ENCODE measurements at regions not wholly inside any gene's neighbourhood (a gene's known extent, or its start where the extent isn't known, plus 50 kb on each side); places are given as distances from the start of the nearest gene placed in this dataset.
"Not testable (repeated sequence)": the region's sequence is repeated elsewhere in the genome, so short reads cannot be mapped to it uniquely, and the experiment has no call there.

GRCh38 chr2:114066186-114066747, 176.4 kb downstream of the ACTR3 start:
- no peak for DNase-seq

GRCh38 chr2:114068438-114068837, 178.5 kb downstream of the ACTR3 start:
- DNase-seq, result peak; percentile 20

GRCh38 chr2:114076961-114077360, 187.1 kb downstream of the ACTR3 start:
- no peak for DNase-seq

GRCh38 chr2:114079366-114080004, 189.6 kb downstream of the ACTR3 start:
- DNase-seq, result no peak

- no peak for DNase-seq
Observed at GRCh38 chr2:114082731-114083433, 193.0 kb downstream of the ACTR3 start.

GRCh38 chr2:114083717-114084387, 194.0 kb downstream of the ACTR3 start:
- no peak for DNase-seq

GRCh38 chr2:114085238-114085637, 195.3 kb downstream of the ACTR3 start:
- no peak for DNase-seq

- no peak for DNase-seq
Observed at GRCh38 chr2:114085992-114086391, 196.1 kb downstream of the ACTR3 start.

- no peak for DNase-seq
Observed at GRCh38 chr2:114089636-114090319, 199.9 kb downstream of the ACTR3 start.

GRCh38 chr2:114091010-114091409, 201.1 kb downstream of the ACTR3 start:
- DNase-seq, result no peak

GRCh38 chr2:114108249-114108648, 218.4 kb downstream of the ACTR3 start:
- no peak for DNase-seq

- DNase-seq, result peak; percentile 50
Observed at GRCh38 chr2:114108824-114109416, 219.0 kb downstream of the ACTR3 start.

GRCh38 chr2:114111329-114111728, 221.4 kb downstream of the ACTR3 start:
- no peak for DNase-seq

GRCh38 chr2:114113518-114113917, 223.6 kb downstream of the ACTR3 start:
- no peak for DNase-seq

GRCh38 chr2:114118088-114118487, 228.2 kb downstream of the ACTR3 start:
- DNase-seq, result no peak

GRCh38 chr2:114119862-114120261, 230.0 kb downstream of the ACTR3 start:
- no peak for DNase-seq

GRCh38 chr2:114122930-114123329, 233.0 kb downstream of the ACTR3 start:
- DNase-seq, result no peak

- DNase-seq, result no peak
Observed at GRCh38 chr2:114123925-114124324, 234.0 kb downstream of the ACTR3 start.

GRCh38 chr2:114127372-114127771, 237.5 kb downstream of the ACTR3 start:
- no peak for DNase-seq

- no peak for DNase-seq
Observed at GRCh38 chr2:114128263-114128662, 238.4 kb downstream of the ACTR3 start.

- DNase-seq, result no peak
Observed at GRCh38 chr2:114128725-114129124, 238.8 kb downstream of the ACTR3 start.

- DNase-seq, result not testable (repeated sequence)
Observed at GRCh38 chr2:114132050-114132449, 242.2 kb downstream of the ACTR3 start.

Data from renal pelvis (tissue), 1 donor.